Cardiac fibroblast (primary cell): ENCODE measurements at regions not wholly inside any gene's neighbourhood (a gene's known extent, or its start where the extent isn't known, plus 50 kb on each side); places are given as distances from the start of the nearest gene placed in this dataset.

Experiments used
- DNase-seq, 2 donors: peaks; one replicate each; pipeline versions ENCODE4 v3.0.0 to v3.0.0-alpha.2; 2010; ENCODE audit warnings: low read depth in 2 of 2
- H3K4me3 ChIP-seq, 2 donors: replicated peaks in 1 of 2; 1 replicate in 1 of 2; 2 replicates in 1 of 2; pipeline ENCODE4 v1.5.1; 2011; ENCODE audit warnings: low read depth in 2 of 2, low read length in 2 of 2, mild to moderate bottlenecking in 2 of 2, moderate library complexity in 1 of 2
- TF ChIP-seq, protein P1 (sequence below): IDR thresholded peaks from one replicate; pipeline ENCODE4 v1.5.1; 2011; ENCODE audit warnings: low read depth, mild to moderate bottlenecking, low read length, inconsistent platforms

DNA sequence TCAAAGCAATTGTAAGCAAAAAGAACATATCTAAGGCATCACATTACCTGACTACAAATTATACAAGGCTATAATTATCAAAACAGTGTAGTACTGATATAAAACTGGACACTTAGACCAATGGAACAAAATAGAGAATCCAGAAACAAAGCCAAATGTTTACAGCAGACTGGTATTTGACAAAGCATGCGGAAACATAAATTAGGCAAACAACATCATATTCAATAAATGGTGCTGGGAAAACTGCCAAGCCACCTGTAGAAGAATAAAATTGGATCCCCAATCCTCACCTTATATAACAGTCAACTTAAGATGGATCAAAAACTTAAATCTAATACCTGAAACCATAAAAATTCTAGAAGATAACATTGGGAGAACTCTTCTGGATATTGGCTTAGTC, 240.8 kb upstream of the POM121L12 start:
- no peak overlapping the region for H3K4me3 ChIP-seq
- TF ChIP-seq, protein P1, sequence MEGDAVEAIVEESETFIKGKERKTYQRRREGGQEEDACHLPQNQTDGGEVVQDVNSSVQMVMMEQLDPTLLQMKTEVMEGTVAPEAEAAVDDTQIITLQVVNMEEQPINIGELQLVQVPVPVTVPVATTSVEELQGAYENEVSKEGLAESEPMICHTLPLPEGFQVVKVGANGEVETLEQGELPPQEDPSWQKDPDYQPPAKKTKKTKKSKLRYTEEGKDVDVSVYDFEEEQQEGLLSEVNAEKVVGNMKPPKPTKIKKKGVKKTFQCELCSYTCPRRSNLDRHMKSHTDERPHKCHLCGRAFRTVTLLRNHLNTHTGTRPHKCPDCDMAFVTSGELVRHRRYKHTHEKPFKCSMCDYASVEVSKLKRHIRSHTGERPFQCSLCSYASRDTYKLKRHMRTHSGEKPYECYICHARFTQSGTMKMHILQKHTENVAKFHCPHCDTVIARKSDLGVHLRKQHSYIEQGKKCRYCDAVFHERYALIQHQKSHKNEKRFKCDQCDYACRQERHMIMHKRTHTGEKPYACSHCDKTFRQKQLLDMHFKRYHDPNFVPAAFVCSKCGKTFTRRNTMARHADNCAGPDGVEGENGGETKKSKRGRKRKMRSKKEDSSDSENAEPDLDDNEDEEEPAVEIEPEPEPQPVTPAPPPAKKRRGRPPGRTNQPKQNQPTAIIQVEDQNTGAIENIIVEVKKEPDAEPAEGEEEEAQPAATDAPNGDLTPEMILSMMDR, result no peak
- no peak for DNase-seq

- DNase-seq, result no peak
- no peak overlapping the region for H3K4me3 ChIP-seq
- TF ChIP-seq, protein P1, result no peak
Observed at GRCh38 chr7:52791176-52791700, 244.2 kb upstream of the POM121L12 start.

GRCh38 chr7:52786174-52786573, 249.3 kb upstream of the POM121L12 start:
- TF ChIP-seq, protein P1, result no peak
- H3K4me3 ChIP-seq, result no peak overlapping the region
- no peak for DNase-seq

DNA sequence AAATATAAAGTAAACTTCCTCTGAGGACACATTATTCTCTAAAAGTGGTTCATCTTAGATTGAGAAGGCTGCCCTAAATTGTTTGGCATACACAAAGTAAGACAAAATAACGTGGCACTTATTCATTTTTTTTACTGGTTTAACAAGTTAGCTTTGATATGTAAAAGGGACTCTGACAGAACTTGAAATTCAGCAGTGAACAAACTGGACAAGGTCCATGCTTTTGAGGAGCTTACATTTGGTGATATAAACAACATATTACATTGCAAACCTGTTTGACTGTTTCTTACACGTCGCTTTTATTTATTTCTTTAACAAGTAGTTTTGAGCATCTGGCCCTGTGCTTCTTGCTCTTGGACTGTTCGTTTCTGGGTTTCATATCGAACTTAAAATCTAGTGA, 253.1 kb upstream of the POM121L12 start:
- H3K4me3 ChIP-seq, result no peak overlapping the region
- no peak for DNase-seq
- TF ChIP-seq, protein P1, result no peak

GRCh38 chr7:52781250-52781649, 254.2 kb upstream of the POM121L12 start:
- no peak overlapping the region for H3K4me3 ChIP-seq
- no peak for DNase-seq
- TF ChIP-seq, protein P1, result no peak

GRCh38 chr7:52779004-52779403, 256.4 kb upstream of the POM121L12 start:
- DNase-seq, result no peak
- TF ChIP-seq, protein P1, result no peak
- no peak overlapping the region for H3K4me3 ChIP-seq
